Liver (tissue), 8 donors: ENCODE measurements at regions not wholly inside any gene's neighbourhood (a gene's known extent, or its start where the extent isn't known, plus 50 kb on each side); places are given as distances from the start of the nearest gene placed in this dataset.

Experiments
- DNase-seq: peaks from one replicate; pipeline ENCODE4 v3.0.0-alpha.2; 2017; ENCODE audit warnings: low spot score
- H3K27ac ChIP-seq, 2 donors: one replicate each; pipeline ENCODE4 v1.7.0; 2013; ENCODE audit warnings: inconsistent platforms in 2 of 2, low read length in 2 of 2, control low read depth in 1 of 2, low read depth in 1 of 2, mild to moderate bottlenecking in 1 of 2
- H3K27me3 ChIP-seq, 4 donors: one replicate each; pipeline versions ENCODE4 v1.6.1 to v1.7.0; 2013; ENCODE audit warnings: low read length in 3 of 4, inconsistent platforms in 1 of 4, mild to moderate bottlenecking in 1 of 4, moderate library complexity in 1 of 4; ENCODE audit not compliant: control insufficient read depth in 4 of 4, insufficient read depth in 4 of 4
- H3K36me3 ChIP-seq, 4 donors: one replicate each; pipeline versions ENCODE4 v1.6.1 to v1.7.0; 2013; ENCODE audit warnings: low read length in 3 of 4, mild to moderate bottlenecking in 3 of 4, low read depth in 1 of 4, moderate library complexity in 1 of 4; ENCODE audit not compliant: control insufficient read depth in 4 of 4, insufficient read depth in 3 of 4
- H3K4me1 ChIP-seq, 4 donors: one replicate each; pipeline versions ENCODE4 v1.6.1 to v1.7.0; 2013; ENCODE audit warnings: low read length in 3 of 4, mild to moderate bottlenecking in 3 of 4, moderate library complexity in 1 of 4; ENCODE audit not compliant: control insufficient read depth in 4 of 4, insufficient read depth in 4 of 4
- H3K4me3 ChIP-seq, 3 donors: one replicate each; pipeline versions ENCODE4 v1.6.1 to v1.7.0; 2013; ENCODE audit warnings: low read length in 3 of 3, control low read depth in 1 of 3, low read depth in 1 of 3, mild to moderate bottlenecking in 1 of 3
- H3K9ac ChIP-seq, 2 donors: one replicate each; pipeline ENCODE4 v1.7.0; 2013; ENCODE audit warnings: low read length in 2 of 2, mild to moderate bottlenecking in 2 of 2, moderate library complexity in 2 of 2, control low read depth in 1 of 2, low read depth in 1 of 2
- H3K9me3 ChIP-seq, 4 donors: one replicate each; pipeline versions ENCODE4 v1.6.1 to v1.7.0; 2013; ENCODE audit warnings: low read length in 3 of 4; ENCODE audit not compliant: control insufficient read depth in 4 of 4
- EGR1 ChIP-seq, 2 donors: IDR thresholded peaks; 2 replicates each; pipeline ENCODE4 v1.6.1; 2016 to 2018; ENCODE audit warnings: antibody characterized with exemption in 2 of 2, low read depth in 2 of 2
- FOXA1 ChIP-seq: IDR thresholded peaks from 2 replicates; pipeline ENCODE4 v1.6.1; 2016; ENCODE audit warnings: antibody characterized with exemption
- FOXA2 ChIP-seq: IDR thresholded peaks from 2 replicates; pipeline ENCODE4 v1.6.1; 2016; ENCODE audit warnings: antibody characterized with exemption
- GABPA ChIP-seq, 2 donors: IDR thresholded peaks in 1 of 2; conservative IDR thresholded peaks in 1 of 2; 2 replicates each; pipeline ENCODE4 v1.6.1; 2016; ENCODE audit warnings: antibody characterized with exemption in 2 of 2, mild to moderate bottlenecking in 1 of 2, moderate library complexity in 1 of 2
- HNF4A ChIP-seq, 2 donors: conservative IDR thresholded peaks; 2 replicates each; pipeline ENCODE4 v1.6.1; 2016; ENCODE audit warnings: antibody characterized with exemption in 2 of 2, mild to moderate bottlenecking in 2 of 2
- HNF4G ChIP-seq: IDR thresholded peaks from 2 replicates; pipeline ENCODE4 v1.6.1; 2016; ENCODE audit warnings: antibody characterized with exemption
- JUND ChIP-seq, 2 donors: IDR thresholded peaks; 2 replicates each; pipeline ENCODE4 v1.6.1; 2016; ENCODE audit warnings: antibody characterized with exemption in 2 of 2
- NR2F2 ChIP-seq: IDR thresholded peaks from 2 replicates; pipeline ENCODE4 v1.6.1; 2016; ENCODE audit warnings: antibody characterized with exemption
- RAD21 ChIP-seq, 2 donors: IDR thresholded peaks; 2 replicates each; pipeline ENCODE4 v1.6.1; 2016; ENCODE audit warnings: antibody characterized with exemption in 2 of 2, mild to moderate bottlenecking in 2 of 2
- RXRA ChIP-seq, 2 donors: IDR thresholded peaks; 2 replicates each; pipeline ENCODE4 v1.6.1; 2017 to 2018; ENCODE audit warnings: antibody characterized with exemption in 2 of 2, mild to moderate bottlenecking in 1 of 2
- SP1 ChIP-seq: IDR thresholded peaks from 2 replicates; pipeline ENCODE4 v1.6.1; 2018; ENCODE audit warnings: antibody characterized with exemption, mild to moderate bottlenecking
- TAF1 ChIP-seq: conservative IDR thresholded peaks from 2 replicates; pipeline ENCODE4 v1.6.1; 2016; ENCODE audit warnings: antibody characterized with exemption, mild to moderate bottlenecking
- YY1 ChIP-seq: IDR thresholded peaks from 2 replicates; pipeline ENCODE4 v1.6.1; 2016; ENCODE audit warnings: antibody characterized with exemption, mild to moderate bottlenecking
- WGBS: extraction: QIAGEN DNeasy Blood & Tissue Kit; methylation state at CpG from one replicate; pipeline ENCODE4 v1.1.7; 2013; 5-methylcytosine and 5-hydroxymethylcytosine counted together
- TF ChIP-seq, protein P1 (sequence below): fragments of 150-350 bp; IDR thresholded peaks from 2 replicates; pipeline ENCODE4 v1.5.1; 2017; ENCODE audit warnings: improper control_type of control experiment, low read depth, low read length; ENCODE audit not compliant: missing input control
- TF ChIP-seq, protein P2 (sequence below): IDR thresholded peaks from 2 replicates; pipeline ENCODE4 v1.6.1; 2016; ENCODE audit warnings: antibody characterized with exemption
- TF ChIP-seq, protein P3 (sequence below): IDR thresholded peaks from 2 replicates; pipeline ENCODE4 v1.6.1; 2016; ENCODE audit warnings: antibody characterized with exemption, mild to moderate bottlenecking
- TF ChIP-seq, protein P4 (sequence below): IDR thresholded peaks from 2 replicates; pipeline ENCODE4 v1.6.1; 2016; ENCODE audit warnings: antibody characterized with exemption
- TF ChIP-seq, protein P5 (sequence below): IDR thresholded peaks from 2 replicates; pipeline ENCODE4 v1.6.1; 2016; ENCODE audit warnings: antibody characterized with exemption
- donor health status: healthy.
- donor health status: healthy.
- donor health status: healthy.
- donor health status: healthy.
- donor health status: healthy.

DNA sequence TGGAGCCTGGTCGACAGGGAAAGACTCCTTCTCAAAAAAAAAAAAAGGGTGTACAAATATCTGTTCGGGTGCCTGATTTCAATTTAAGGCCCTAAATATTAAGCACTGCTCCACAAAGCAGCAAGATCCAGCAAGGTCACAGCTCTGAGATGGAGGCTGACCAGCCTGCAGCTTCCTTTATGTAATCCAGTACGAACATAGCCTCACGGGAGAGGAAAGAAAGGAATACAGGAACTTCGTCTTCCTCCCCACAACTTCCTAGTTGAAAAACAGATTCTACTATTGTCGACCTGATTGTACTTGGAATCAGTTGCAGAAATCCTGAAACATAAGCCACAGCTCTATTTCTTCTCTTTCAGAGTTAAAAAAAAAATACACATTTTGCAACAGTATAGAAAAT, 53.5 kb upstream of the TBC1D9 start:
- no peak overlapping the region for H3K9ac ChIP-seq
- no peaks in the 10 kb centered on the region for H3K9me3 ChIP-seq
- H3K27ac ChIP-seq, result no peak overlapping the region
- no peaks in the 10 kb centered on the region for H3K36me3 ChIP-seq
- WGBS, result 65% methylated on average over 6 of the region's 6 CpGs
- DNase-seq, result no peak
- H3K27me3 ChIP-seq, result no peaks in the 10 kb centered on the region
- no peak overlapping the region for H3K4me3 ChIP-seq
- H3K4me1 ChIP-seq, result no peaks in the 10 kb centered on the region
- TF ChIP-seq, protein P1, sequence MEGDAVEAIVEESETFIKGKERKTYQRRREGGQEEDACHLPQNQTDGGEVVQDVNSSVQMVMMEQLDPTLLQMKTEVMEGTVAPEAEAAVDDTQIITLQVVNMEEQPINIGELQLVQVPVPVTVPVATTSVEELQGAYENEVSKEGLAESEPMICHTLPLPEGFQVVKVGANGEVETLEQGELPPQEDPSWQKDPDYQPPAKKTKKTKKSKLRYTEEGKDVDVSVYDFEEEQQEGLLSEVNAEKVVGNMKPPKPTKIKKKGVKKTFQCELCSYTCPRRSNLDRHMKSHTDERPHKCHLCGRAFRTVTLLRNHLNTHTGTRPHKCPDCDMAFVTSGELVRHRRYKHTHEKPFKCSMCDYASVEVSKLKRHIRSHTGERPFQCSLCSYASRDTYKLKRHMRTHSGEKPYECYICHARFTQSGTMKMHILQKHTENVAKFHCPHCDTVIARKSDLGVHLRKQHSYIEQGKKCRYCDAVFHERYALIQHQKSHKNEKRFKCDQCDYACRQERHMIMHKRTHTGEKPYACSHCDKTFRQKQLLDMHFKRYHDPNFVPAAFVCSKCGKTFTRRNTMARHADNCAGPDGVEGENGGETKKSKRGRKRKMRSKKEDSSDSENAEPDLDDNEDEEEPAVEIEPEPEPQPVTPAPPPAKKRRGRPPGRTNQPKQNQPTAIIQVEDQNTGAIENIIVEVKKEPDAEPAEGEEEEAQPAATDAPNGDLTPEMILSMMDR, result no peak
- TF ChIP-seq SP1, result no peak
- TF ChIP-seq, protein P2, sequence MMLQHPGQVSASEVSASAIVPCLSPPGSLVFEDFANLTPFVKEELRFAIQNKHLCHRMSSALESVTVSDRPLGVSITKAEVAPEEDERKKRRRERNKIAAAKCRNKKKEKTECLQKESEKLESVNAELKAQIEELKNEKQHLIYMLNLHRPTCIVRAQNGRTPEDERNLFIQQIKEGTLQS, result no peak
- TF ChIP-seq, protein P3, sequence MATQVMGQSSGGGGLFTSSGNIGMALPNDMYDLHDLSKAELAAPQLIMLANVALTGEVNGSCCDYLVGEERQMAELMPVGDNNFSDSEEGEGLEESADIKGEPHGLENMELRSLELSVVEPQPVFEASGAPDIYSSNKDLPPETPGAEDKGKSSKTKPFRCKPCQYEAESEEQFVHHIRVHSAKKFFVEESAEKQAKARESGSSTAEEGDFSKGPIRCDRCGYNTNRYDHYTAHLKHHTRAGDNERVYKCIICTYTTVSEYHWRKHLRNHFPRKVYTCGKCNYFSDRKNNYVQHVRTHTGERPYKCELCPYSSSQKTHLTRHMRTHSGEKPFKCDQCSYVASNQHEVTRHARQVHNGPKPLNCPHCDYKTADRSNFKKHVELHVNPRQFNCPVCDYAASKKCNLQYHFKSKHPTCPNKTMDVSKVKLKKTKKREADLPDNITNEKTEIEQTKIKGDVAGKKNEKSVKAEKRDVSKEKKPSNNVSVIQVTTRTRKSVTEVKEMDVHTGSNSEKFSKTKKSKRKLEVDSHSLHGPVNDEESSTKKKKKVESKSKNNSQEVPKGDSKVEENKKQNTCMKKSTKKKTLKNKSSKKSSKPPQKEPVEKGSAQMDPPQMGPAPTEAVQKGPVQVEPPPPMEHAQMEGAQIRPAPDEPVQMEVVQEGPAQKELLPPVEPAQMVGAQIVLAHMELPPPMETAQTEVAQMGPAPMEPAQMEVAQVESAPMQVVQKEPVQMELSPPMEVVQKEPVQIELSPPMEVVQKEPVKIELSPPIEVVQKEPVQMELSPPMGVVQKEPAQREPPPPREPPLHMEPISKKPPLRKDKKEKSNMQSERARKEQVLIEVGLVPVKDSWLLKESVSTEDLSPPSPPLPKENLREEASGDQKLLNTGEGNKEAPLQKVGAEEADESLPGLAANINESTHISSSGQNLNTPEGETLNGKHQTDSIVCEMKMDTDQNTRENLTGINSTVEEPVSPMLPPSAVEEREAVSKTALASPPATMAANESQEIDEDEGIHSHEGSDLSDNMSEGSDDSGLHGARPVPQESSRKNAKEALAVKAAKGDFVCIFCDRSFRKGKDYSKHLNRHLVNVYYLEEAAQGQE, result no peak
- TF ChIP-seq FOXA1, result no peak
- no peak for TF ChIP-seq JUND (IDR thresholded peaks at IDR 0.05)
- no peak for TF ChIP-seq HNF4A (conservative IDR thresholded peaks at IDR 0.05)
- TF ChIP-seq EGR1 (IDR thresholded peaks at IDR 0.05; ENCODE audit: low read depth in 2 of 2), result no peak
- TF ChIP-seq RXRA (IDR thresholded peaks at IDR 0.05), result no peak
- no peak for TF ChIP-seq HNF4G
- TF ChIP-seq YY1, result no peak

DNA sequence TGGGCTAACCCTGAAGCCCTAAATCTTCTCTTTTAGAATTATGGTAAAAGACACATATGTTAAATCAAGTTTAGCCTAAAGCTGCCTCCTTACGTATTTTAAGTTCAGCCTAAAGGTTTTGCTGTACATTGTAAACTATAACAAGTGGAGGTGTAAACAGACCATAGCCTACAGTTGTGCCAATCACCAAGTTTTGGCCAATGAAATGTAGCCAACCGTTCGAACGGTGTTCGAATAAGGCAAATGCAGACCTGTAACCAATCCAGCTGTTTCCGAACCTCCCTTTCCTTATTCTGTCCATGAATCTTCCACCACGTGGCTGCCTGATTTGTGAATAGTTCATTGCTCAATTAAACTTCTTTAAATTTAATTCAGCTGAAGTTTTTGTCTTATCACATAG, 52.1 kb upstream of the TBC1D9 start:
- TF ChIP-seq RXRA (IDR thresholded peaks at IDR 0.05), result no peak
- TF ChIP-seq YY1, result no peak
- TF ChIP-seq JUND (IDR thresholded peaks at IDR 0.05), result no peak
- TF ChIP-seq, protein P1, result no peak
- no peak for TF ChIP-seq FOXA1
- TF ChIP-seq RAD21 (IDR thresholded peaks at IDR 0.05), result no peak
- no peak for TF ChIP-seq TAF1
- no peak for TF ChIP-seq EGR1 (IDR thresholded peaks at IDR 0.05; ENCODE audit: low read depth in 2 of 2)
- no peak for TF ChIP-seq NR2F2
- TF ChIP-seq, protein P3, result no peak
- TF ChIP-seq, protein P2, result no peak
- no peak for TF ChIP-seq HNF4G
- no peak for TF ChIP-seq SP1
- TF ChIP-seq, protein P4, sequence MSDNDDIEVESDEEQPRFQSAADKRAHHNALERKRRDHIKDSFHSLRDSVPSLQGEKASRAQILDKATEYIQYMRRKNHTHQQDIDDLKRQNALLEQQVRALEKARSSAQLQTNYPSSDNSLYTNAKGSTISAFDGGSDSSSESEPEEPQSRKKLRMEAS, result no peak
- no peak for TF ChIP-seq GABPA (IDR thresholded peaks at IDR 0.05 in 1 of 2, conservative IDR thresholded peaks at IDR 0.05 in 1 of 2)
- TF ChIP-seq FOXA2, result no peak
- TF ChIP-seq, protein P5, sequence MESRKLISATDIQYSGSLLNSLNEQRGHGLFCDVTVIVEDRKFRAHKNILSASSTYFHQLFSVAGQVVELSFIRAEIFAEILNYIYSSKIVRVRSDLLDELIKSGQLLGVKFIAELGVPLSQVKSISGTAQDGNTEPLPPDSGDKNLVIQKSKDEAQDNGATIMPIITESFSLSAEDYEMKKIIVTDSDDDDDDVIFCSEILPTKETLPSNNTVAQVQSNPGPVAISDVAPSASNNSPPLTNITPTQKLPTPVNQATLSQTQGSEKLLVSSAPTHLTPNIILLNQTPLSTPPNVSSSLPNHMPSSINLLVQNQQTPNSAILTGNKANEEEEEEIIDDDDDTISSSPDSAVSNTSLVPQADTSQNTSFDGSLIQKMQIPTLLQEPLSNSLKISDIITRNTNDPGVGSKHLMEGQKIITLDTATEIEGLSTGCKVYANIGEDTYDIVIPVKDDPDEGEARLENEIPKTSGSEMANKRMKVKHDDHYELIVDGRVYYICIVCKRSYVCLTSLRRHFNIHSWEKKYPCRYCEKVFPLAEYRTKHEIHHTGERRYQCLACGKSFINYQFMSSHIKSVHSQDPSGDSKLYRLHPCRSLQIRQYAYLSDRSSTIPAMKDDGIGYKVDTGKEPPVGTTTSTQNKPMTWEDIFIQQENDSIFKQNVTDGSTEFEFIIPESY, result no peak
- no peak overlapping the region for H3K9ac ChIP-seq
- no peaks in the 10 kb centered on the region for H3K27me3 ChIP-seq
- no peaks in the 10 kb centered on the region for H3K4me1 ChIP-seq
- peak overlapping the region in 1 of 2 donors; percentile 46 for H3K27ac ChIP-seq
- 81% methylated on average over 7 of the region's 7 CpGs for WGBS
- no peaks in the 10 kb centered on the region for H3K36me3 ChIP-seq
- no peak overlapping the region for H3K4me3 ChIP-seq
- DNase-seq, result no peak
- H3K9me3 ChIP-seq, result no peaks in the 10 kb centered on the region
